Duodenal mucosa (tissue), 2 donors: ENCODE measurements at regions not wholly inside any gene's neighbourhood (a gene's known extent, or its start where the extent isn't known, plus 50 kb on each side); places are given as distances from the start of the nearest gene placed in this dataset.
"Not testable (repeated sequence)": the region's sequence is repeated elsewhere in the genome, so short reads cannot be mapped to it uniquely, and the experiment has no call there.

Source experiments
- H3K27ac ChIP-seq: one replicate; pipeline ENCODE4 v1.7.0; 2013; ENCODE audit warnings: low read depth, low read length
- H3K27me3 ChIP-seq, 2 donors: one replicate each; pipeline ENCODE4 v1.7.0; 2013; ENCODE audit warnings: low read length in 2 of 2, control low read depth in 1 of 2; ENCODE audit not compliant: insufficient read depth in 2 of 2, control insufficient read depth in 1 of 2
- H3K36me3 ChIP-seq, 2 donors: one replicate each; pipeline ENCODE4 v1.7.0; 2013; ENCODE audit warnings: low read length in 2 of 2, control low read depth in 1 of 2; ENCODE audit not compliant: insufficient read depth in 2 of 2, control insufficient read depth in 1 of 2
- H3K4me1 ChIP-seq, 2 donors: one replicate each; pipeline ENCODE4 v1.7.0; 2013; ENCODE audit warnings: low read length in 2 of 2, control low read depth in 1 of 2; ENCODE audit not compliant: insufficient read depth in 2 of 2, control insufficient read depth in 1 of 2
- H3K4me3 ChIP-seq, 2 donors: one replicate each; pipeline ENCODE4 v1.7.0; 2013; ENCODE audit warnings: low read length in 2 of 2, low read depth in 1 of 2
- H3K9ac ChIP-seq, 2 donors: one replicate each; pipeline ENCODE4 v1.7.0; 2013; ENCODE audit warnings: low read length in 2 of 2, low read depth in 1 of 2
- H3K9me3 ChIP-seq, 2 donors: one replicate each; pipeline ENCODE4 v1.7.0; 2013; ENCODE audit warnings: low read length in 2 of 2, control low read depth in 1 of 2; ENCODE audit not compliant: control insufficient read depth in 1 of 2

DNA sequence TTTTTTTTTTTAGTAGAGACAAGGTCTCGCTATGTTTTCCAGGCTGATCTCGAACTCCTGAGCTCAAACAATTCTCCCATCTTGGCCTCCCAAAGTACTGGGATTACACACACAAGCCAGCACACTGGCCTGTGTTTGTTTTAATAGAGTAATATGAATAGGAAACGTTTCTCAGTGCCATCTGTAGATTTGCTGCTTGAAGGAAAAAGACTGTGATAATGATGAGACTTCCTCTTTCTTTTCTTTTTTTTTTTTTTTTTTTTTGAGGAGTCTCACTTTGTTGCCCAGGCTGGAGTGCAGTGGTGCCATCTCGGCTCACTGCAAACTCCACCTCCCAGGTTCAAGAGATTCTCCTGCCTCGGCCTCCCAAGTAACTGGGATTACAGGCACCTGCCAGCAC is 74.7 kb upstream of the ATL2 start:
- H3K4me1 ChIP-seq, H3K27me3 ChIP-seq, H3K4me3 ChIP-seq, H3K27ac ChIP-seq, H3K9ac ChIP-seq, H3K9me3 ChIP-seq, H3K36me3 ChIP-seq: not testable (repeated sequence)

DNA sequence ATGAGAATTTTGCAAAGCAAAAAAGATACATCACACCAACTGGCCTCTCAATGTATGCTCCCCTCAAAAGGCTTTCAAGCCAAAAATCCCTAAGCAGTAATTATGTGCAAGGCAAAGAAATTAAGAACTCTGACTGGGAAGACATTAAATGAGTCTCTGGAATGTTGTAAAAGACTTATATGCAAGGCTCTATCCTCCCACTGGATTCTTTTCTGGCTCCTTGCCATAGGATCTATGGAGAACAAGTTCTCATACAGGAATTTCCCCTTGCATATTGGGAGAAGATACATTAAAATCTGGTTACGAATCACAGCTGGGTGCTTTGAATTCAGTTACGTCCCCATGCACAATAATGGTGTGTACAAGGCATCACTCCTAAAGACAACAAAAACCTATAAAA is 73.4 kb upstream of the ATL2 start:
- H3K27ac ChIP-seq: no peak overlapping the region
- H3K4me3 ChIP-seq: no peak overlapping the region
- H3K4me1 ChIP-seq: no peaks in the 10 kb centered on the region
- H3K9ac ChIP-seq: no peak overlapping the region
- no peaks in the 10 kb centered on the region for H3K36me3 ChIP-seq
- H3K9me3 ChIP-seq: no peaks in the 10 kb centered on the region
- no peaks in the 10 kb centered on the region for H3K27me3 ChIP-seq

DNA sequence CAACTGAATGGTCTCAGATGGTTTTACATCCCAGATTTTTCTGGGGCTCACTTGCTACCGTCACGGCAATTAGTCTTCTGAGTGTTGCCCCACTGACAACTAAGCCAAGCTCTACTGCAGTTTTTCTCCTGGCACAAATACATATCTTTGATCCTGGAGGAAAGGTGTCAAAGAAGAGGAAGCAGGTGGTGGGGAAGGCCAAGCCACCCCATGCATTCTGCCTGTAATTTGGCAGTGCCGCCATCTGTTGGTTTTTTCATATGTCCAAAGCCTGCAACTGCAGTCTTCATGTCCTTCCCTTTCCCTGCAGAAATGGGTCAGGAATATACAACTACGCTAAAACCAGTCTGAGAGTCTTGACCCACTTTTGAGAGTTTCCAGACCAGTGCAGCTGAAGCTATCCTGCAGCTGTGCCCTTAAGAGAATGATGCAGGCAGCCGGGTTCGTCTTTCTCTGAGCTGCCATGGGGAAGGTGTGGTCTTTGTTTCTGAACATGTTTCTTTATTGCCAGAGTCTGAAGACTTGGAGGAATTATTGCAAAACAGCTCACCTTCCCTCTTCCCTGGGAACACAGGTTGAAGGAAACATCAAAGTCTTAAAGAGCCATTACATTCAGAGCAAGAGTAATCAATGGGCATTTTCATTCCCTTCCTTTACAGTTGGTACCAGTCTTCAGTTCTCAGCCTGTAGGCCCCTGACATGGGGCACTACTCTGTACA is 71.8 kb upstream of the ATL2 start:
- H3K9me3 ChIP-seq: no peaks in the 10 kb centered on the region
- no peak overlapping the region for H3K27ac ChIP-seq
- no peaks in the 10 kb centered on the region for H3K27me3 ChIP-seq
- H3K4me1 ChIP-seq: no peaks in the 10 kb centered on the region
- H3K36me3 ChIP-seq: no peaks in the 10 kb centered on the region
- H3K4me3 ChIP-seq: no peak overlapping the region
- H3K9ac ChIP-seq: no peak overlapping the region

DNA sequence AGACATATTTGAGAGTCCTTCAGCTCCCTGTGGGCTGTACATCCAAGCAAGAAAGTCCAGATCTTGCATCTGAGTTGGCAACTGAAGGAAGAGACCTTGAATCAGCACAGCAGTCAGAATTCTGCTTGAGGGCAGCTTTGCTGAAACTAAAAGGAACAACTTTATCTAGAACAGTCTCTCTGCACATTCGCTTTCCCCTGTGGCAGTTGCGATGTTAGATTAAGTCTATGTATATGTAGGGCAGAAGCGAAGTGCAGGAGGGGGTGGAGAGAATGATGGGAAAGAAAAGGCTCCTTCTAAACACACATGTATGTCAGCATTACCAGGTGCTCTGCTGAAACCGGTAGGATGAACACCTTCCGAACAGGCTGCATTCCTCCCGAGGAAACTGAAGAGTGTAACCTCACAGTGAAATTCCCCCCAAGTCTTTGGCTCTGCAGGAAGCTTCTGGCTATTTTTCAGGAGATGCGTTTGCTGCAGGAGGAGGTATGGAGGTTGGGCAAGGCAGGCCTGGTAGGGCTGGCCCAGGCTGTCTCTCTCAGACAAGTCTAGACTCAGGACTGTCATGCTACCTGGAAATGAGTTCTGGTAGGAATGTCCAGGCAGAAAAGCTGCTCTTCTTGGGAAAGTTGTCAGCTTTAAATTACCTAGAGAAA is 70.0 kb upstream of the ATL2 start:
- no peaks in the 10 kb centered on the region for H3K27me3 ChIP-seq
- no peak overlapping the region for H3K4me3 ChIP-seq

DNA sequence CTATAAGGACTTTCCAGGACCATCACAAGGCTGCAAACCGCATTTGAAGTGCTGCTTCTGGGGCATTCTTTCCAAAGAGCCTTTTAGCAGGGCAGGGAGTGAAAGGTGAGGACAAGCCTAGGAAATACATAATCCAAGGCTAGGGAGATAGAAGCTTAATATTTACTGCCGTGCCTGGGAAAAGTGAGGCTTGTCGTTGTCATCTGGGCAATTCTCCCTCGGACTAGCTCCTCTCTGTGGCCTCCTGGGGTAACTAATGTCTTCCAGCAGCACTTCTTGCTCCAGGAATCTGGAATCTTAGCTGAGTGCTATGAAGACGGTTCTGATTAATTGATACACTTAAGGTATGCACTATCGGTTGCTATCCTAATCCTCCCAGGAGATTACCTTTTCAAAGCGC is 69.3 kb upstream of the ATL2 start:
- Histone ChIP-seq H3K4me3 (no peak overlapping the region), H3K27ac (no peak overlapping the region), H3K9ac (no peak overlapping the region), H3K9me3 (no peaks in the 10 kb centered on the region), H3K4me1 (no peaks in the 10 kb centered on the region), H3K27me3 (no peaks in the 10 kb centered on the region), H3K36me3 (no peaks in the 10 kb centered on the region)

More for the DNA sequence above, 70.0 kb upstream of the ATL2 start:
- Histone ChIP-seq H3K4me1 (no peaks in the 10 kb centered on the region), H3K27ac (no peak overlapping the region), H3K9ac (no peak overlapping the region), H3K36me3 (no peaks in the 10 kb centered on the region), H3K9me3 (no peaks in the 10 kb centered on the region)

DNA sequence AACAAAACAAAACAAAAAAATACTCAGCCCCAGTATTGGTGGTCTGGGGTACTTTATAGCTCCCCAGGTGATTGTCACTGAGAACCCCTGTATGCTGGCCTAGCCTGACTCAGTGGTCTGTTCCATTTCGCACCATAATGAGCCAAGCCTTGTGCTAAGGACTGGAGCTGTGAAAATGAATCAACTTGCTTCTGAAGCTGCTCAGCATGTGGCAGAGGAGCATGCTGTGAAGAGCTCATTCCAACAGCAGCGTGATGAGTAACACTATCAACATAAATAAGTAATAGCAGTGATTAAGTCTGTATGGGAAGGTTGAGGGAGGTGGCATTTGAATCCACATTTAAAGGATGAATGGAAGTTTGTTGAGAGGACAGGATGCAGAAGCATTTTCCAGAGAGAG is 67.2 kb upstream of the ATL2 start:
- no peak overlapping the region for H3K27ac ChIP-seq

DNA sequence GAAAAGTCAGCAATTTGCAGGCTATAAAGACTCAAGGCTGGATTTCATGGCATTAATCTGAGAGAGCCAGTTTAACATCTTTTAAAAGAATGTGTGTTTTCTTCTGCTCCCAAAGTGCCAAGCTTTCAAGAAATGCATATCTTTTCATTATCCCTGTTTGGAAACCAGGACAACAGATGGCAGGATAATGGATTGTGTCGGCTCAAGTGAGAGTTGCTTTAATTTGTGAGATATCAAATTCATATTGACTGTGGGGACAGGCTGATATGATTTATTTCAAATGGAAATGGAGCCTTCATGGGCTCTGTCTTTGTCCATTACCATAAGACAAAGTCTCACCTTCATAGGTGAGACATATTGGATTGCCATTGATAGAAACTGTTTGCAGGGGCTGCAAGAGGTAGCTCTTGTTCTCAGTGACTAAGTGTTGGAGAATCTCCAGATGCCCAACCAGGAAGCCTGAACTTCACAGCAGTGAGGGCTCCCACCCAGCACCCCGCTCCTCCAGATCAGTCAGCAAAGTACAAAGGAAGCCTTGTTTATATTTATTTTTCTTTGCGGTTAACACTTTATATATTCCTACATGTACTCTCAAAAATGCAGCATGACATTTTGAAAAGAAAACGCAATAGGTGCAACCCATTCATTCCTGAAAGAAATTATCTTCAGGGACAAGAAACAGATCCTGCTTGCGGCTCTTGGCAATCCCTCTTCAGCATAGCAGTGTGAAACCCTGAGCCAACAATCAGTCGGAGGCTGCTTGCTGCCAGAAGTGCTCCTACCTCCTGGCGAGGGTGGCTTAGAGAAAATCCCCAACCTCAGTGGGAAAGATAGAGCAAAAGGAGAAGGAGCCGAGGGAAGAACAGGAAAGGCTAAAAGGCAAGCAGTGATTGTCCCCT is 65.8 kb upstream of the ATL2 start:
- H3K4me1 ChIP-seq: peaks cover 5 to 9% of the 10 kb centered on the region in 2 donors
- no peak overlapping the region for H3K4me3 ChIP-seq
- H3K36me3 ChIP-seq: no peaks in the 10 kb centered on the region
- no peak overlapping the region for H3K9ac ChIP-seq
- H3K9me3 ChIP-seq: no peaks in the 10 kb centered on the region
- no peaks in the 10 kb centered on the region for H3K27me3 ChIP-seq
- H3K27ac ChIP-seq: no peak overlapping the region

More for the DNA sequence above, 67.2 kb upstream of the ATL2 start:
- H3K4me1 ChIP-seq: peaks cover 5 to 9% of the 10 kb centered on the region in 2 donors
- H3K27me3 ChIP-seq: no peaks in the 10 kb centered on the region
- H3K9me3 ChIP-seq: no peaks in the 10 kb centered on the region
- H3K4me3 ChIP-seq: no peak overlapping the region
- no peak overlapping the region for H3K9ac ChIP-seq
- no peaks in the 10 kb centered on the region for H3K36me3 ChIP-seq

DNA sequence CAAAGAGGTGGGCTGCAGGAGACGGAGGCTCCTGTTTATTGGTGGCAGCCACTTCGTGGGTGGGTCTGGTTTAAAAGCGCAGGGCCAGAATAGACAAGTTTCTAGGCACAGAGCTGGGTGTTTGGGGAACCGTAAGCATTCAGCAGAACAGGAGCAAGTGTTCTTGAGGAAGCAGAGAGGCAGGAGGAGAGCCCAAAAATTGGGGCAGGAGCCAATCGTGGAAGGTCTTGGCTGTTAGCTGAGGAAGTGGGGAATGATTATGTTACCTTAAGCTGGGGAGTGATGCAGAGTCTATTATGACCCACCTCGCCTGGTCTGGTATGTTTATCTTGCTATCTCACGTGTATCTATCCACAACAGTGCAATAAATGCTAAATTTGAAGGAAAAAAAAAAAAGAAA is 64.3 kb upstream of the ATL2 start:
- peaks cover 5 to 9% of the 10 kb centered on the region in 2 donors for H3K4me1 ChIP-seq
- H3K27ac ChIP-seq: no peak overlapping the region
- H3K4me3 ChIP-seq: no peak overlapping the region
- no peaks in the 10 kb centered on the region for H3K9me3 ChIP-seq
- no peak overlapping the region for H3K9ac ChIP-seq
- no peaks in the 10 kb centered on the region for H3K27me3 ChIP-seq
- H3K36me3 ChIP-seq: no peaks in the 10 kb centered on the region

DNA sequence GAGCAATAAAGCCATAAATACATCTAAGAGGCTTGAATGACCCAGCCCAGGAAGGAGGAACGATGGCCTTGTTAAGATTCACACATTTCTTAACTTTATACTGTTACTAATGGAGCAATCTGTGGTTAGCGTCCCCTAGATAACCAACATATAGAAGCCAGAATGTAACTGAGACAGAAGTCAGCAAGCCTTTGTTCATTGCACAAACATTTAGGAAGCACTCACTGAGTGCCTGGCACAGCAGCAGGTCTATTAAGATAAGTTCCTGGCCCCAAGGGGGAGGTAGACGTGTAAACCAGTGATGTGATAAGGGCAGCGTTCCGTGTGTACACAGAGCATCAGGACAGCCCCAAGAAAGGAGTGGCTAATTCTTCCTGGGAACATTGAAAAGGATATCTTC is 63.6 kb upstream of the ATL2 start:
- Histone ChIP-seq H3K27me3 (no peaks in the 10 kb centered on the region), H3K9ac (no peak overlapping the region), H3K4me1 (peaks cover 5 to 9% of the 10 kb centered on the region in 2 donors), H3K9me3 (no peaks in the 10 kb centered on the region), H3K36me3 (no peaks in the 10 kb centered on the region), H3K4me3 (no peak overlapping the region), H3K27ac (no peak overlapping the region)

DNA sequence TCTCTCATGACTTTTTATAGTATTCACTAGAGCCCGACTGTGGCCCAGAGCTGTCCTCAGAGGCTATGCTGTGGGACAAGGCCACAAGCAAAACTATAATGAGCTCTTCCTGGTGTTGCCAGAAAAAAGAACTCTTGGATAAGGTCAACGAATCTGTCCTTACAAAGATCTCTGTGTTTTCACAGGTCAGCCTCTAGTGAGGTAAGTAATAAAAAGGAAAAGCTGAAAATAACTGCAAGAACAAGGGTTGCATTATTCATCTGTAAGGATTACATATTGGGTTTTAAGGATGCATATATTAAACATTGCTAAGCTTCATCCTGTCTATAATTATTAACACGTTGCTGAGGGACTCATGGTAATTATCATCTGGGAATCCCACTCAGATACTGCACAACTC is 62.8 kb upstream of the ATL2 start:
- H3K4me1 ChIP-seq: peaks cover 5 to 9% of the 10 kb centered on the region in 2 donors
- no peaks in the 10 kb centered on the region for H3K27me3 ChIP-seq
- no peak overlapping the region for H3K27ac ChIP-seq
- H3K9ac ChIP-seq: no peak overlapping the region
- no peak overlapping the region for H3K4me3 ChIP-seq
- no peaks in the 10 kb centered on the region for H3K36me3 ChIP-seq
- no peaks in the 10 kb centered on the region for H3K9me3 ChIP-seq
